T-helper 1 cell treated with Interleukin-12 subunit alpha and Interleukin-12 subunit beta and Interleukin-4 antibody, amounts not matched to agents 30 ng/mL and 1 ng/mL, for 36 hours (primary cell): ENCODE measurements at regions not wholly inside any gene's neighbourhood (a gene's known extent, or its start where the extent isn't known, plus 50 kb on each side); places are given as distances from the start of the nearest gene placed in this dataset.
"Not testable (repeated sequence)": the region's sequence is repeated elsewhere in the genome, so short reads cannot be mapped to it uniquely, and the experiment has no call there.

Source experiments
- intact Hi-C: fragments of 100-400 bp; cut with micrococcal nuclease; formaldehyde crosslinking; loops from one replicate; pipeline ENCODE4 v1.15.1; 2024

DNA sequence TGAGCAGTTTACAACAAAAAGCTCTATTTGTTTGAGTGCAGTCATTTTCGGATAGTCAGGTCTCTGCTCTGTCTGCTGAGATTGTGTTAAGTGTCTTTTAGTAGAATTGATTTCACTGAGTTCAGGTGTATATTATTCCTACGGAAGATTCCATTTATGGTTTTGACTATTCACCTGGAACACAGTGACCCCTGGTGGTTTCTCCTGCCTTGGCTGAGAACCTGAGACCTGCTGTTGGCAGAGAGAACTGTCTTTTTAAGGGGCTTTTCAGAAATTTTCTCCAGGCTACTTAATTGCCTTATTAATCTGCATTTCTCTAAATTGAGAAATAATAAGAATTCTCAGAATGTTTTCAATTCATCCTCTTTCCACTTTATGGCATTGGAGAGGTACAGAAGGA is 508.0 kb downstream of the TBC1D32 start:
- intact Hi-C loops, result no loop called here

DNA sequence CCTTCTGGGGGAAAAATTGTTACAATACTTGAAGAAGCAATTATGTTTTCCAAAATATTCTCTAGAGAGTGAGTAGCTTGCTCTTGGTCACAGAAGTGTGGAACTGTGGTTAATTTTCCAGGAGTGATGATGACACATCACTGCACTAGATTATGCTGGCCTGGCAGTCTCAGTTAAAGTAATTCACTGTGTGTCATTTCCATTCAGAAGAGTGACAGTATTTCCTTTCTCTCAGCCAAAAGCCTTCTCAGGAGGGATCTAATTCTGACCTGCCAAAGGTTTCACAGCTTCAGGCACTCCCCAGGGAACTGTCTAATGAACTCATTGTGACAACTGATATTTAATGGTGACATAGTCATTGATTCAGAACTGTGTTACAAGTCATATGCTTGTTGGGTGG is 517.5 kb downstream of the TBC1D32 start:
- intact Hi-C loops, result no loop called here

DNA sequence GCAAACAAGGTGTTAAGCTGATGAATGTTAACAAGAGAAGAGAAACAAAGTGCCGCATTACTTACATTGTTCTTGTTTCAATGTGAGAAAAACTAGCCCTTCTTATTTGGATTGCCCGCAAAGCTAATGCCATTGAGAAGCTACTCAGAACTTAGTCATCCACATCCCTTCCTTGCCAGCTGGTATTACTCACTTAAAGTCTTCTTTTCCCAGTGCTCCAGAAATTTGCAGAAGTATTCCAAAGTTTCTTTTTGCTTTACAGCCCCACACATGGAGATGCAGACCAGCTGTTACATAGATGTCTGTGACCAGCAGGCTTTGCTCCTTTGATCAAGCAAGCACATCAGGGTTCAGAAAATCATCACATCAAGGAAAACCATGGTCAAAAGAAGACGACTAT is 529.0 kb downstream of the TBC1D32 start:
- intact Hi-C loops, result no loop called here

GRCh38 chr6:120804612-120805011 is 529.7 kb downstream of the TBC1D32 start:
- intact Hi-C loops, result no loop called here

GRCh38 chr6:120786682-120787081 is 547.6 kb downstream of the TBC1D32 start:
- intact Hi-C loops, result no loop called here

DNA sequence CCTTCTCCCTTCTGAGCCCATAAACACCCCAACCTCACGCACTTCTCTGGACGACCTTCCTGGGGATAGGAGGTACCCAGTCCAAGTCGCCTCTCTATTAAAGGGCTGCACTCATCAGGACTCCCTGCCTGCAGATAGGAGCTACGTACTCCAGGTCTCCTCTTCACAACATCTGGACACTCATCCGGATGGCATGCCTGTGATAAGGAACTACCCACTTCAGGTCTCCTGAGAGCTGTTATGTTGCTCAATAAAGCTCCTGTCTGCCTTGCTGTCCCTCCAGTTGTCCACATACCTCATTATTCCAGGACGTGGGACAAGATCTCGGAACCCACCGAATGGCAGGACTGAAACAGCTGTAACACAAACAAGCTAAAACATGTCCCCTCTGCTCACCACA is 548.0 kb downstream of the TBC1D32 start:
- intact Hi-C loops, result no loop called here

DNA sequence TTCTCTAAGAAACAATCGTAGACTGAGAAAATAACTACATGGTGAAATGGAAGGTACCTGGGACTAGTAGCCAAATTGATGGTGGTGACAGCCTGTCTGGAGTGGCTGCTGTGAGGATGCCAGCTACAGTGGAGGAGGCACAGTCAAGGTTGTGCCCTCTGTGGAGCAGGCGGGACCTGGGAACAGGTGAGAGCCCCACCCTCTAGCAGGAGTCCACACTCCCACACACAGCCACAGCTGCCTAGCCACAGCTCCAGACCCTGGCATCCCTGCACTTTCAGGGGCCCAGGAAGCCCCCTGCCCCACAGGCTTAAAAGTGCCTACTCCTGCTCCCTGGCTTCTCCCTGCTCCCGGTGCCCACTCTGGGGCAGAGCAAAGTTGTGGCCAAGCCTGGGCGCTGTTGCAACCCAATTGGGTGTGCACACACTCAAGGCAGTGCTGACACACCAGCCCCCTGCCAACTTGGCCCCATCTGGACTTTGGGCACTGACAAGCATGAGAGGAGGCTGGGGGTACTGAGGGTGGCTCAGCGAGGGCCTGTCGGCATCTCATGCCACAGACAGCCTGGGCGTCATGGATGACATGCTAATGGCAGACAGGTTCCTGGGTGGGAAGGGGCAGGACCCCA is 548.7 kb downstream of the TBC1D32 start:
- intact Hi-C loops, result no loop called here

DNA sequence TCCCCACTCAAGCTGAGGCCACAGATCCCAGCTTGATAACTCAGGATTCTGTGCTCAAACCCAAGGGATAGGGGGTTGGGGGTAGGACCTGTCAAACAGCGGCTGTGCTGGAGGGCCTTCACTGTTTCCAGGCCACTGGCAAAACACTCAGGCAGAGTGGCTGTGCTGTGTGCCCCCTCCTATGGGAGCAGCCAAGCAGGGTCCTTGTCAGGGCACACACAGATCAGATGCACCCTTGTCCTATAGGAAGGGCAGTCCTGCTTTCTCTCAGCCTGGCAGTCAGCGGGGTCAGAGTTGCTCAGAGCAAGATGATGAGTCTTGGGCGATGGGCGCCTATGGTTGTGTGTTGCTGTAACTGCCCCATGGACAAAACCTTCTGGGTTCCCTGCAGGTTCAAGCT is 554.8 kb downstream of the TBC1D32 start:
- intact Hi-C loops, result no loop called here

GRCh38 chr6:120775698-120776097 is 558.6 kb downstream of the TBC1D32 start:
- intact Hi-C loops, result no loop called here

- intact Hi-C loops, result no loop called here
These were observed 560.0 kb downstream of the TBC1D32 start for GRCh38 chr6:120774275-120774674.

- intact Hi-C loops, result no loop called here
These were observed 563.3 kb downstream of the TBC1D32 start for GRCh38 chr6:120771019-120771418.

DNA sequence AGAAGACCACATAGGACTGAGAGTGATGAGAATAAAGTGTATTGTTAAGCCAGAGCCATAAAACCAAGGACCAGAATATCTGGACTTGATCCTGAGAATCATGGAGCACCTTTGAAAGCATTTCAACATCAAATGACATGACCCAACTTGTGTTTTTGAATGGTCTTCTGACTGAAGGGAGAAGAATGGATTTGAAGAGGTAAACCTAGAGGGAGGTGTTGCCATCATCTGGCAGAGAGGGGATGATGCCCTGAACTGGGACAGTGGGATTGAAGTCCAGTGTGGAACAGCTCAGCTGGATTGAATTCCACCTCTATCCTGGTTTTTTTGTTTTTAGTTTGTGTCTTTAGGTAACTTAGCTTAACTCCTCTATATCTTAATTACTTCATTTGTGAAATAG is 570.0 kb downstream of the TBC1D32 start:
- intact Hi-C loops, result no loop called here

DNA sequence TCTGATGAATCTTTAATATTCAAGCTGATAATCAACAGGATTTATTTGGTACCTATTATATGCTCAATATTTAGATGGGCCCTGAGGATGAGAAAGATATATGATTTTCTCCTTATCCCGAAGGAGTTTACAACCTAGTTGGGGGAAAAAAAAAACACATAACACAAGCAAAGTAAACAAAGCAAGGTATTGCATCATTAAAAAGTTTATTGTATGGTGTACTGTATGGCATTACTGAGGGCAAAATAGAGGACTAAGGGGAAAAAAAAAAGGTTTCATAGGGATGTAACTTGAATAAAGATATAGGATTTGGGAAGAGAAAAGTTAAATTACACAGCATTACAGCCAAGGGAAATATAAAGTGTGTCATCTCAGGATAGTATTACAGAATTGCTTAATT is 574.7 kb downstream of the TBC1D32 start:
- intact Hi-C loops, result no loop called here

DNA sequence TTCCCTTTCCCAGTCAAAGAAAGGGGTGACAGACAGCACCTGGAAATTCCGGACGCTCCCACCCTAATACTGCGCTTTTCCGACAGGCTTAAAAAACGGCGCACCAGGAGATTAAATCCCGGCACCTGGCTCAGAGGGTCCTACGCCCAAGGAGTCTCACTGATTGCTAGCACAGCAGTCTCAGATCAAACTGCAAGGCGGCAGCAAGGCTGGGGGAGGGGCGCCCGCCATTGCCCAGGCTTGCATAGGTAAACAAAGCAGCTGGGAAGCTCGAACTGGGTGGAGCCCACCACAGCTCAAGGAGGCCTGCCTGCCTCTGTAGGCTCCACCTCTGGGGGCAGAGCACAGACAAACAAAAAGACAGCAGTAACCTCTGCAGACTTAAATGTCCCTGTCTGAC is 585.7 kb downstream of the TBC1D32 start:
- intact Hi-C loops, result not testable (repeated sequence)

DNA sequence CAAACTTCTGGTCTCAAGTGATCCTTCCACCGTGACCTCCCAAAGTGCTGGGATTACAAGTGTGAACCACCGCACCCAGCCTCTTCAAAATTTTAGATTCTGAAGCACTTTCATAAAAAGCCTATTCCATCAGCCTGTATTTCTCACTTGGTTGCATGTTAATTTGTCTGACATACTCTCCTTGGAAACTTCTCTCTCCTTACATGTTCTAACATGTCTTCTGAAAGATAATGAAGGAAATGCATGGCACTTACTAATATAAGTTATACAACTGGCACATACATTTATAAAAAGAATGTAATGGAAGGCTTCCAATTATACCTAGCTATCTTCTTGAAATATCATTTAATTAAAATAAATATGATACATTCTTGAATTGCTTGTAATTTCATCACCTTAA is 597.5 kb downstream of the TBC1D32 start:
- intact Hi-C loops, result no loop called here

- intact Hi-C loops, result no loop called here
These were observed 598.6 kb downstream of the TBC1D32 start for GRCh38 chr6:120735641-120736040.

DNA sequence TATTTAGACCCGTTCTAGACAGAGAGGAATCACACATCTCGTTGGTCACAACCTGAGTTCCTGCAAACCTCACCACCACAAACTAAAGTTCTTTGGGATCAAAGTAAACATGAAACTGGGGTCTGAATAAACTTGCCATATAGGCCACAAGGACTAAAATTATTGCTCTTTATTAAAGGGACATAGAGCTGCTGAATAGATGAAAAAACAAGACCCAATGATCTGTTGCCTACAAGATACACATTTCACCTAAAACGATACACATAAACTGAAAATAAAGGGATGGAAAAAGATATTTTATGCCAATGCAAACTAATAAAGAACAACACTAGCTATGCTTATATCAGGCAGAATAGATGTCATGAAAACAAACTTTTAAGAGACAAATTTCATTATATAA is 623.0 kb downstream of the TBC1D32 start:
- intact Hi-C loops, result no loop called here

GRCh38 chr6:120700001-120700400 is 634.3 kb downstream of the TBC1D32 start:
- intact Hi-C loops, result no loop called here

DNA sequence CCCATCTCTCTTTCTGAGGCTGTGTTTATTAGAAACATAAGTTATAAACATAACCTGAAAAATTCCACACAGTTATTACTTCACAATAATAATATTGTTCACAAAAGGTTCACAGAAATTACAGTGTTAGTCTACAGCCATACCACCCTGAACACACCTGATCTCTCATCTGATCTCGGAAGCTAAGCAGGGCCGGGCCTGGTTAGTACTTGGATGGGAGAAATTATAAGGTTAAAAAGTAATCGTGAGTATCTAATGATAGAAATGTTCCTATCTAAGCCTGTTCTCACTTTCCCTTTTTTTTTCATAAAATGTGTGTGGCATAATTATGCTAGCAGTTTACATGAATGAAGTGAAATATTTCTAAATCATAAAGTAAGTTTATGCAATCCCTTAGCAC is 647.8 kb downstream of the TBC1D32 start:
- intact Hi-C loops, result no loop called here

- intact Hi-C loops, result no loop called here
These were observed 652.1 kb downstream of the TBC1D32 start for GRCh38 chr6:120682145-120682544.

GRCh38 chr6:120681204-120681603 is 653.1 kb downstream of the TBC1D32 start:
- intact Hi-C loops, result no loop called here

GRCh38 chr6:120675886-120676285 is 658.4 kb downstream of the TBC1D32 start:
- intact Hi-C loops, result no loop called here

GRCh38 chr6:120671519-120671918 is 662.8 kb downstream of the TBC1D32 start:
- intact Hi-C loops, result no loop called here

GRCh38 chr6:120652506-120652905 is 681.8 kb downstream of the TBC1D32 start:
- intact Hi-C loops, result no loop called here
